ENCODE measurements at regions not wholly inside any gene's neighbourhood (a gene's known extent, or its start where the extent isn't known, plus 50 kb on each side); places are given as distances from the start of the nearest gene placed in this dataset.

GRCh38 chr3:6540981-6541380, 319.9 kb upstream of the GRM7 start:
- DNase-seq: no peak

GRCh38 chr3:6542795-6543194, 318.1 kb upstream of the GRM7 start:
- no peak for DNase-seq

DNA sequence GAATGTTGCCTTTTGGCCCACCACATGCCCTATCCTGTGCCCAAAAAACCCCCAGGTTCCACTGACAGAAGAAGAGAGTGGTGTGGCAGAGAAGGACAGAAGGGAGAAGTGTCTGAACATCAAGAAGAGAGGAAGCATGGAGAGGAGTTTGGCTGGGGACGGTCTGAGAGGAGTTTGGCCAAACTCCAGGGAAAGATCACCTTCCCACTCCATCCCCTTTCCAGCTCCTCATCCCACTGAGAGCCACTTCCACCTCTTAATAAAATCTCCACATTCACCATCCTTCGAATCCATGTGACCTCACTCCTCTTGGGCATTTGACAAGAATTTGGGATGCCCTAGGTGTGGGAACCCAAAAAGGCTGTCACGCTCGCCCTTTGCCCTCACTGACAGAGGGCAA, 311.6 kb upstream of the GRM7 start:
- no peak for DNase-seq

DNA sequence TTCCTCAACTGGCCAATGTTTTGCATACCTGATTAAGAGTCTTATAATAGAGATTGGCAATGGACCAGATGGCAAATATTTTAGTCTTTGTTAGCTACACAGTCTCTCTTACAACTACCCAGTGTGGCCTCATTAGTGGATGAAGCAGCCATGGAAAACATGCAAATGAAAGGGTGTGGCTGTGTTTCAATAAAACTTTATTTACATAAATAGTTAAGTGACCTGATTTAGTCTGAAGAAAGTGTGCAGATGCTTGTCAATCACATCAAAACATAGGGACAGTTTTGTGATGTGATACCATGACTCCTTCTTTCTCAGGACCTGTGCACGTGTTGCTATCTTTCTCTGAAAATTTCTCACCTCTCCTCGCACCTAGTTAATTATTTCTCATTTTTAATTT, 309.8 kb upstream of the GRM7 start:
- DNase-seq: no peak

- no peak for DNase-seq
Observed at GRCh38 chr3:6560259-6560658, 300.7 kb upstream of the GRM7 start.

GRCh38 chr3:6567241-6567640, 293.7 kb upstream of the GRM7 start:
- DNase-seq: no peak

DNA sequence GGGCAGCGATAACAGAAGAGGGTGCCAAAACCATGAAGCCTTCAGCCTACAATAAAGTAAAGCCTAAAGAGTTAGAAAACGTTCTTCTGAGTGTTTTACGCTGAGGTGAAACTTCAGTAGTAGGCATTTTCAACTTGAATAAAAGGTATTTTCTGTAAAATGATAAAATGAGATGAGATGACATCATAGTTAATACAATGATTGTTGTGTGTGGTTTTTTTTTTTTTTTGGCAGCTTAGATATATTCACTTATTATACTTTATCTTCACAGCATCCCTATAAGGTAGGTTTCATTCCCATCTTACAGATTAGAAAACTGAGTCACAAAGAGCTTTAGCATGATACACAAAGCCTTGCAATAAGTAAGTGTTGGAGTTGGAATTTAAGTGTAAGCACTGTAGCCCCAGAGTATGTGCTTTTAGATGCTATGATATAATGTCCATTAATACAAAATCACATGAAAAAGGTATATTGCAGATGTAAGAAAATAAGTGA, 291.9 kb upstream of the GRM7 start:
- no peak for DNase-seq

GRCh38 chr3:6571448-6571847, 289.5 kb upstream of the GRM7 start:
- DNase-seq: no peak

DNA sequence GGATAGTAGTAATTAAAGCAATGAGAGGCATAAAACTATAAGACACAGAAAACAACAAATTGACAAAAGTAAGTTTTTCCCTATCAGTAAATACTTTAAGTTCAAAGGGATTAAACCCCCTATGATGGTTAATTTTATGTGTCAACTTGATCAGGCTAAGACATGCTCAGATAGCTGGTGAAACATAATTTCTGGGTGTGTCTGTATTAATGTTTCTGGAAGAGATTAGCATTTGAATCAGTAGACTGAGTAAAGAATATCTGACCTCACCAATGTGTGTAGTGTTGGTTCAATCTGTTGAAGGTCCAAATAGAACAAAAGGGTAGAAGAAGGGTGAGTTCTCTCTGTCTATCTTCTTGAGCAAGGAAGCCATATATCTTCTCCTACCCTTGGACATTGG, 283.3 kb upstream of the GRM7 start:
- DNase-seq: no peak

GRCh38 chr3:6578526-6578925, 282.4 kb upstream of the GRM7 start:
- DNase-seq: no peak

GRCh38 chr3:6580808-6581207, 280.1 kb upstream of the GRM7 start:
- no peak for DNase-seq

GRCh38 chr3:6585360-6585759, 275.6 kb upstream of the GRM7 start:
- no peak for DNase-seq

DNA sequence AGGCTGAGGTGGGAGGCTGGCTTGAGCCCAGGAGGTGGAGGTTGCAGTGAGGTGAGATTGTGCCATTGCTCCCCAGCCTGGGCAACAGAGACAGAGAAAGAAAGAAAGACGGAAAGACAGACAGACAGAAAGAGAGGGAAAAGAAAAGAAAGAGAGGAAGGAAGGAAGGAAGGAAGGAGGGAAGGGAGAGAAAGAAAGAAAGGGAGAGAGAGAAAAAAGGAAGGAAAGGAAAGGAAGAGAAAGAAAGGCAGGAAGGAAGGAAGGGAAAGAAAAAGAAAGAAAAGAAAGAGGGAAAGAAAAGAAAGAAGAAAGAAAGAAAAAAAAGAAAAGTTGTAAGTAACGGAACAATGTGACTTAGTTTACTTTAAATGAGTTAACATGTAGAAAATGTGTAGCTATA, 260.7 kb upstream of the GRM7 start:
- DNase-seq: no peak

- DNase-seq: no peak
Observed at GRCh38 chr3:6601374-6601773, 259.5 kb upstream of the GRM7 start.

DNA sequence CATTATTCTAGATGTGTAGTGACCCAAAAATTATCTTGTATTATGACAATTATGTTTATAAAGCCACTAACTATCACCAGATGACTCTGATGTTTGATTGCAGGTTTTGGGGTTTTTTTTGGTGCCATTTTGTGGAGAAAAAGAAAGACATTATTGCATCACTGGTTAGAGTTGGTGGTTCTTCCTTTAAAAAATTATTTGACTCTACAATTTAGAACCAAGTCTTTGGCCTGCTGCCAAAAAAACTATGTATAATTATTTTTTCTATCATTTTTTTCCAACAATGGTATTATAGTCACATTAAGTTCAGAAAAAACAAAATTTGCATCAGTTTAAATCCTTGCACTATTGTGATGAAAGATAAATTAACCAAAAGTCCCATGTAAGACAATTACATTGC, 258.6 kb upstream of the GRM7 start:
- no peak for DNase-seq

- DNase-seq: no peak
Observed at GRCh38 chr3:6605227-6605626, 255.7 kb upstream of the GRM7 start.

DNA sequence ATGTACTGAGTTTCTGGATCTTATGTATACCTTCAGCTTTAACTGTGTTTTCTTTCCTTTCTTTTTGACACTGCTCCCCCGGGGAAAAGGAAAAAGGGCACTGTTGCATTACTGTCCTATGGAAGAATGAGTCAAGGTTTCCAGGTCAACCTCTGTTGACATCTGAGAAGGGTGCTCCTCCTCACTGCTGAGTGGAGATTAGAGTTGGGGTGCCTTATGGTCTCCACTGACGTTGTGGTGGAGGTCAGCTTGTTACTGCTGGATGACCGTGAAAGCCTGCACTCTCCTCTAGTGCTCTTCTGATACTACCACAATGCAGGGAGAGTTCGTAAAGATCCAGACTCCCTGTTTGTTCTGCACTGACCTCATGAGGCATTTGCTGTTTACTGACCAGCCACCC, 252.1 kb upstream of the GRM7 start:
- no peak for DNase-seq

GRCh38 chr3:6612034-6612616, 248.8 kb upstream of the GRM7 start:
- no peak for DNase-seq

DNA sequence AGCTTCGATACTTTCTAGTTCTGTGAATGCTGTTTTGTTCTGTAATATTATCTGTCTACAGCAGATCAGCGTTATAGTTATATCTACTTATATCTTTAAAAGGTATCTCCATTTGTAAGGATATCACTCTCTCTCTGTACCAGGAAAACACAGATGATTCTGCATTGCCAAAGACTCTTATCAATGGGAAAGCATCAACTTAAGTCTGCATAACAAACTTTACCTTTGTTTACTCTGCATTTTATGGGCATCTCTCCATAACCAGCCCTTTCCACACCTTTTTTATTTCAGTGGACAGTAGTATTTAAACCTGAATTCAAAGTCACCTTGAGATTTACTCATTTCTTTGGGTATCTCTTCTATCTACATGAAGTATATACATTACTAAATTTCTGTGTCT, 238.7 kb upstream of the GRM7 start:
- DNase-seq: no peak

DNA sequence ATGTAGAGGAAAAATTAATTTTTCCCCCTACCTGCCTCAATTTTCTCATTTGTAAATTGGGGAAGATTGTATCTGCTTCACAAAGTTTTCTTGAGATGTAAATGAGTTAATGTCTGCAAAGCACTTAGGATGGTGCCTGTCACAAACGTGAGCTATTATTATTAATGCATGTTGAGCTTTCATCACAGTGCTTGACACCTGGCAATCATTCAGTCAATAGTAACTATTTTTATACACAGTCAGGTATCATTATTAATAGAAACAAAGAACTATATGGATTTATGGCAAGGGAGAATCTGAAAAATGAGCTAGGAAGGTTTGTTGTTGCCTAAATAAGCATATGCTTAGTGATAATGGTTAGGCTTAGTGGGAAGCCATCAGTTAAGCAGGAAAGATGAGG, 238.2 kb upstream of the GRM7 start:
- no peak for DNase-seq

- no peak for DNase-seq
Observed at GRCh38 chr3:6631376-6631775, 229.5 kb upstream of the GRM7 start.

GRCh38 chr3:6640907-6641306, 220.0 kb upstream of the GRM7 start:
- DNase-seq: no peak

DNA sequence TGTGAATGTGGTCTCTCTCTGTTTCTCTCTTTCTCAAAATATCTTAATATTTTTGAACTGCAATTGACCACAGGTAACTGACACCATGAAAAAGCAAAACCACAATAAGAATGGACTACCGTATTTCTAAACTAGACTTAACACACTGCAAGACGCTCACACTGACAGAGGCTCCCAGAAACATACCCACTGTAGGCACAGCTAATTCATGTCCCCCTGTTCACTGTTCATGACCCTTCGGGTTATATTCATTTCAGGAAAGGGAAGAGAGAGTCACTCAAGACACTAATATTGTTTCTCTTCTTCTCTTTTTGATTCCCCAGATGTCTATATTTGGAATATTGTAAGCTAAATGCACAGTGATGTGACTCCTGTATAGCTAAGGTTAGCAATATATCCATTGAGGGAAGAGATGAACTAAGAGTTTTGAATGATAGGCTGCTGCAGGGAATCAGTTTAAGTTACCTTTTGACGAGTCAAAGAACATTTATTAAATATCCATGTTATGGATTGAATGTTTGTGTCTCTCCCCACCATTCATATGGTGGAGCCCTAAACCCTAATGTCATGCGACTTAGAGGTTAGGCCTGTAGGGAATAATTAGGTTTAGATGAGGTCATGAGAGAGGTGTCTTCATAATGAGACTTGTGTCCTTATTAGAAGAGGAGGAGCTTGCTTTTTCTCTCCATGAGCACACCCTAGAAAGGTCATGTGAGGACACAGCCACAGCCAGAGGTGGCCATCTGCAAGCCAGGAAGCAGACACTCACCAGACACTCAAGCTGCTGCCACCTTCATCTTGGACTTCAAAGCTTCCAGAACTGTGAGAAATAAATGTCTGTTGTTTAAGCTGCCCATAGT, 216.6 kb upstream of the GRM7 start:
- DNase-seq: no peak

GRCh38 chr3:6654670-6655069, 206.2 kb upstream of the GRM7 start:
- no peak for DNase-seq

GRCh38 chr3:6655275-6655674, 205.6 kb upstream of the GRM7 start:
- no peak for DNase-seq
